Eye (tissue), 1 donor: ENCODE measurements at regions not wholly inside any gene's neighbourhood (a gene's known extent, or its start where the extent isn't known, plus 50 kb on each side); places are given as distances from the start of the nearest gene placed in this dataset.
A peak's percentile ranks its signal among the peaks of the same experiment; 100 is the strongest.

ENCODE experiments used
- DNase-seq: peaks from one replicate; pipeline ENCODE4 v3.0.0-alpha.2; 2015

- DNase-seq: no peak
These were observed 97.4 kb downstream of the FOXL3 start for GRCh38 chr7:387132-388022.

- DNase-seq: no peak
These were observed 98.3 kb downstream of the FOXL3 start for GRCh38 chr7:388023-388960.

- no peak for DNase-seq
These were observed 99.2 kb downstream of the FOXL3 start for GRCh38 chr7:388961-389701.

- DNase-seq: no peak
These were observed 100.1 kb downstream of the FOXL3 start for GRCh38 chr7:389911-390601.

- DNase-seq: no peak
These were observed 100.9 kb downstream of the FOXL3 start for GRCh38 chr7:390761-391410.

- DNase-seq: no peak
These were observed 101.5 kb downstream of the FOXL3 start for GRCh38 chr7:391411-391951.

GRCh38 chr7:391961-392524, 102.1 kb downstream of the FOXL3 start:
- DNase-seq: no peak

GRCh38 chr7:392822-393221, 102.9 kb downstream of the FOXL3 start:
- no peak for DNase-seq

- no peak for DNase-seq
These were observed 105.7 kb downstream of the FOXL3 start for GRCh38 chr7:395643-396042.

- no peak for DNase-seq
These were observed 108.9 kb downstream of the FOXL3 start for GRCh38 chr7:398888-399287.

GRCh38 chr7:400901-401485, 111.0 kb downstream of the FOXL3 start:
- DNase-seq: no peak

- no peak for DNase-seq
These were observed 111.5 kb downstream of the FOXL3 start for GRCh38 chr7:401495-401894.

GRCh38 chr7:404812-405488, 114.7 kb downstream of the PDGFA start:
- no peak for DNase-seq

GRCh38 chr7:405489-406211, 114.0 kb downstream of the PDGFA start:
- peak; percentile 78 for DNase-seq

- DNase-seq: no peak
These were observed 111.7 kb downstream of the PDGFA start for GRCh38 chr7:407721-408539.

- no peak for DNase-seq
These were observed 110.8 kb downstream of the PDGFA start for GRCh38 chr7:408751-409311.

- peak; percentile 69 for DNase-seq
These were observed 110.0 kb downstream of the PDGFA start for GRCh38 chr7:409339-410281.
